LNCaP clone FGC (cell line): ENCODE measurements at regions not wholly inside any gene's neighbourhood (a gene's known extent, or its start where the extent isn't known, plus 50 kb on each side); places are given as distances from the start of the nearest gene placed in this dataset.
"Not testable (repeated sequence)": the region's sequence is repeated elsewhere in the genome, so short reads cannot be mapped to it uniquely, and the experiment has no call there.

ENCODE experiments used
- DNase-seq: peaks from one replicate; pipeline ENCODE4 v3.0.0-alpha.2; 2011; ENCODE audit warnings: low read depth
- H3K4me3 ChIP-seq: 2 replicates; pipeline ENCODE4 v1.5.1; 2011; ENCODE audit warnings: mild to moderate bottlenecking, low read depth, low read length, control low read depth
- CTCF ChIP-seq: IDR thresholded peaks from 2 replicates; pipeline ENCODE4 v1.5.1; 2012; ENCODE audit warnings: mild to moderate bottlenecking; ENCODE audit not compliant: control insufficient read depth, insufficient read depth; ENCODE audit errors: extremely low read depth

GRCh38 chr20:51129147-51129776 is 106.4 kb upstream of the KCNG1 start:
- H3K4me3 ChIP-seq: no peak overlapping the region
- no peak for DNase-seq
- TF ChIP-seq CTCF: no peak

GRCh38 chr20:51128198-51128597 is 105.3 kb upstream of the KCNG1 start:
- DNase-seq: no peak
- no peak overlapping the region for H3K4me3 ChIP-seq
- TF ChIP-seq CTCF: no peak

- no peak overlapping the region for H3K4me3 ChIP-seq
- DNase-seq: no peak
- TF ChIP-seq CTCF: no peak
Measured at GRCh38 chr20:51127713-51128112, 104.8 kb upstream of the KCNG1 start.

- no peak overlapping the region for H3K4me3 ChIP-seq
- no peak for TF ChIP-seq CTCF
- no peak for DNase-seq
Measured at GRCh38 chr20:51126337-51126736, 103.4 kb upstream of the KCNG1 start.

- H3K4me3 ChIP-seq: no peak overlapping the region
- TF ChIP-seq CTCF: no peak
- no peak for DNase-seq
Measured at GRCh38 chr20:51125780-51126179, 102.9 kb upstream of the KCNG1 start.

GRCh38 chr20:51125105-51125504 is 102.2 kb upstream of the KCNG1 start:
- no peak for DNase-seq
- no peak overlapping the region for H3K4me3 ChIP-seq
- no peak for TF ChIP-seq CTCF

- not testable (repeated sequence) for DNase-seq, H3K4me3 ChIP-seq
Measured at GRCh38 chr20:51123887-51124286, 101.0 kb upstream of the KCNG1 start.
